ENCODE measurements at regions not wholly inside any gene's neighbourhood (a gene's known extent, or its start where the extent isn't known, plus 50 kb on each side); places are given as distances from the start of the nearest gene placed in this dataset.
A peak's percentile ranks its signal among the peaks of the same experiment; 100 is the strongest.

GRCh38 chr4:115376866-115377265 lies 263.4 kb upstream of the NDST4 start:
- DNase-seq, result no peak

- no peak for DNase-seq
Observed at GRCh38 chr4:115374621-115375020, 261.2 kb upstream of the NDST4 start.

GRCh38 chr4:115370490-115370889 lies 257.1 kb upstream of the NDST4 start:
- no peak for DNase-seq

GRCh38 chr4:115370012-115370411 lies 256.6 kb upstream of the NDST4 start:
- no peak for DNase-seq

- no peak for DNase-seq
Observed at GRCh38 chr4:115366390-115366789, 253.0 kb upstream of the NDST4 start.

- DNase-seq, result no peak
Observed at GRCh38 chr4:115365185-115365584, 251.8 kb upstream of the NDST4 start.

GRCh38 chr4:115361781-115362180 lies 248.4 kb upstream of the NDST4 start:
- DNase-seq, result no peak

GRCh38 chr4:115360431-115360830 lies 247.0 kb upstream of the NDST4 start:
- DNase-seq, result no peak

- no peak for DNase-seq
Observed at GRCh38 chr4:115357776-115358175, 244.4 kb upstream of the NDST4 start.

- DNase-seq, result no peak
Observed at GRCh38 chr4:115356176-115356575, 242.8 kb upstream of the NDST4 start.

- DNase-seq, result no peak
Observed at GRCh38 chr4:115355329-115355728, 241.9 kb upstream of the NDST4 start.

GRCh38 chr4:115353370-115353769 lies 239.9 kb upstream of the NDST4 start:
- DNase-seq, result no peak

GRCh38 chr4:115343171-115343570 lies 229.8 kb upstream of the NDST4 start:
- no peak for DNase-seq

GRCh38 chr4:115334736-115335411 lies 221.5 kb upstream of the NDST4 start:
- DNase-seq, result peak; percentile 7

GRCh38 chr4:115332078-115332477 lies 218.7 kb upstream of the NDST4 start:
- DNase-seq, result no peak

GRCh38 chr4:115331241-115331640 lies 217.8 kb upstream of the NDST4 start:
- no peak for DNase-seq

GRCh38 chr4:115325836-115326235 lies 212.4 kb upstream of the NDST4 start:
- no peak for DNase-seq

GRCh38 chr4:115323106-115323707 lies 209.8 kb upstream of the NDST4 start:
- no peak for DNase-seq

GRCh38 chr4:115315182-115315581 lies 201.8 kb upstream of the NDST4 start:
- DNase-seq, result no peak

- DNase-seq, result no peak
Observed at GRCh38 chr4:115310641-115311040, 197.2 kb upstream of the NDST4 start.

GRCh38 chr4:115294717-115295116 lies 181.3 kb upstream of the NDST4 start:
- no peak for DNase-seq

GRCh38 chr4:115293093-115293462 lies 179.7 kb upstream of the NDST4 start:
- DNase-seq, result no peak

GRCh38 chr4:115292320-115293092 lies 179.1 kb upstream of the NDST4 start:
- no peak for DNase-seq

- no peak for DNase-seq
Observed at GRCh38 chr4:115287426-115287825, 174.0 kb upstream of the NDST4 start.
